A673 (cell line): ENCODE measurements at regions not wholly inside any gene's neighbourhood (a gene's known extent, or its start where the extent isn't known, plus 50 kb on each side); places are given as distances from the start of the nearest gene placed in this dataset.

Experiments used
- BruUV-seq: library from RNA; stranded (reverse); fragments of 400-500 nt; replicated peaks from 2 replicates; lab custom pipeline; 2021; lab: Mats Ljungman, UMichigan
- CTCF ChIA-PET: fragments of 300-600 bp; sonication (Branson Sonifier 250); formaldehyde crosslinking; loops from one replicate; lab custom pipeline; 2022; ENCODE audit warnings: antibody characterized with exemption; lab: Charles Lee
- POLR2A ChIA-PET: fragments of 300-600 bp; sonication (Branson Sonifier 250); formaldehyde crosslinking; loops from one replicate; lab custom pipeline; 2022; ENCODE audit warnings: antibody characterized with exemption; ENCODE audit not compliant: low non-redundant PET; lab: Charles Lee
- DNase-seq: peaks from one replicate; pipeline ENCODE4 v3.0.0-alpha.2; 2015; ENCODE audit warnings: low spot score
- H3K27ac ChIP-seq: fragments of 200-600 bp; sonication (generic); 2 replicates; pipeline ENCODE4 v1.5.1; 2016; ENCODE audit warnings: mixed run types, low read depth, mild to moderate bottlenecking, mixed read lengths, antibody characterized with exemption, low read length; ENCODE audit not compliant: poor library complexity, severe bottlenecking
- H3K27me3 ChIP-seq: fragments of 200-600 bp; sonication (generic); replicated peaks from 2 replicates; pipeline ENCODE4 v1.6.1; 2017; ENCODE audit warnings: mixed run types, low read depth, mild to moderate bottlenecking, mixed read lengths, antibody characterized with exemption, low read length; ENCODE audit not compliant: insufficient read depth, poor library complexity
- H3K36me3 ChIP-seq: fragments of 200-600 bp; sonication (generic); 2 replicates; pipeline ENCODE4 v1.6.1; 2016; ENCODE audit warnings: mixed run types, mild to moderate bottlenecking, mixed read lengths, antibody characterized with exemption, low read length; ENCODE audit not compliant: insufficient read depth, poor library complexity, severe bottlenecking
- H3K4me1 ChIP-seq: fragments of 200-600 bp; sonication (generic); 2 replicates; pipeline ENCODE4 v1.6.1; 2017; ENCODE audit warnings: mixed run types, mild to moderate bottlenecking, mixed read lengths, antibody characterized with exemption, low read length; ENCODE audit not compliant: insufficient read depth, poor library complexity, severe bottlenecking
- H3K4me3 ChIP-seq: fragments of 200-600 bp; sonication (generic); 2 replicates; pipeline ENCODE4 v1.5.1; 2016; ENCODE audit warnings: low read depth, mixed run types, mild to moderate bottlenecking, mixed read lengths, low read length; ENCODE audit not compliant: poor library complexity, severe bottlenecking
- H3K9me3 ChIP-seq: fragments of 200-600 bp; sonication (generic); 2 replicates; pipeline ENCODE4 v1.6.1; 2016; ENCODE audit warnings: mixed run types, low read depth, mild to moderate bottlenecking, mixed read lengths, antibody characterized with exemption, low read length; ENCODE audit not compliant: poor library complexity, severe bottlenecking
- EZH2 ChIP-seq: fragments of 200-600 bp; sonication (generic); IDR thresholded peaks from 2 replicates; pipeline ENCODE4 v1.6.1; 2017; ENCODE audit warnings: borderline replicate concordance, low read depth, mild to moderate bottlenecking, mixed read lengths, antibody characterized with exemption, low read length; ENCODE audit not compliant: poor library complexity, severe bottlenecking
- intact Hi-C: fragments of 100-400 bp; cut with micrococcal nuclease; formaldehyde crosslinking; loops from one replicate; pipeline ENCODE4 v1.10.0; 2022; ENCODE audit not compliant: unreplicated experiment
- TF ChIP-seq, protein P1 (sequence below): fragments of 300-800, 200-600 bp; sonication (generic); conservative IDR thresholded peaks from 2 replicates; pipeline ENCODE4 v1.5.1; 2017; ENCODE audit warnings: low read depth, mild to moderate bottlenecking, antibody characterized with exemption, low read length, moderate library complexity, mixed read lengths

DNA sequence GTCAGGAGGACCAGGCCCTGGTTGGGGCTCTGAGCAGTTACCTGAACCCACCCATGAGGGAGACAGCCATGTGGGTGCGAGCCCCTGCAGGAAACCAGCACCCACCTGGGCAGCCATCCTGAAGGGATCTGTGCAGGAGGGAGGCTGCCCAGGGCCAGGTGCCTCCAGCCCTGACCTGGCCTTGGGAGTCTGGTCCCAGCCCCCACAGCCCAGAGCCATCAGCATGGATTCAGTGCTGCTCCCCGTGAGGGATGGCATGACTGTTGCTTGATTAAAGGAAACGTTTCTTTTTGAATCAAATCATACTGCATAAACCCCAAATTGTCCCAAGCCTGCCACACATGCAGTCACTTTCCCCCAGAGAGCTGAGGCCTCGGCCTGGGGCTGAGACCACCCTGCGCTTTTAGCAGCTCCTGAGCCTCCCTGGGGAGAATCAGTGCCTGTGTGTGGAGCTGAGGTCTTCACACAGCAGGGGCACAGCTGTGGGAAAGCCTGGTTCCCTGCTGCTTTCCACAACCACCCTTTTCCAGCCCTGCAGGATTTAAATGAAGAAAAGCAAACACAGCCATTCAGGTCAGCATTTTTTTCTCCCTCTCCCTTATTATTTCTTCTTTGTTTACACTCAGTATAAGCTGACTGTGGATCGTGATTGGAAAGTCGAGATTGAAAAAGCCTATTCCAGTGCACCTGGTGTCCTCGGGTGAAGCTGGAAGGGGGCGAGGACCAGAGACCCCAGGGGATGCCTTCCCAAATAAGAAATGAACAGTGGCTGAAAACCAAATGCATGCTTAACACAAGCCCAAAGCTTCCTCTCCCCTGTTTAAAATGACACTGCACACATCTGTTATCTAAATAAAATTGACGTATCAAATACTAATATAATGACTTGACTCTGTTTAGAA is 283.9 kb downstream of the SMOC2 start:
- Histone ChIP-seq H3K36me3 (no peaks in the 10 kb centered on the region), H3K4me3 (no peak overlapping the region), H3K9me3 (no peaks in the 10 kb centered on the region), H3K4me1 (no peaks in the 10 kb centered on the region), H3K27ac (no peak overlapping the region), H3K27me3 (no peaks in the 10 kb centered on the region)
- ChIA-PET POLR2A (no interaction called here), CTCF (no interaction called here)
- DNase-seq, result no peak
- no peak for TF ChIP-seq EZH2
- TF ChIP-seq, protein P1, sequence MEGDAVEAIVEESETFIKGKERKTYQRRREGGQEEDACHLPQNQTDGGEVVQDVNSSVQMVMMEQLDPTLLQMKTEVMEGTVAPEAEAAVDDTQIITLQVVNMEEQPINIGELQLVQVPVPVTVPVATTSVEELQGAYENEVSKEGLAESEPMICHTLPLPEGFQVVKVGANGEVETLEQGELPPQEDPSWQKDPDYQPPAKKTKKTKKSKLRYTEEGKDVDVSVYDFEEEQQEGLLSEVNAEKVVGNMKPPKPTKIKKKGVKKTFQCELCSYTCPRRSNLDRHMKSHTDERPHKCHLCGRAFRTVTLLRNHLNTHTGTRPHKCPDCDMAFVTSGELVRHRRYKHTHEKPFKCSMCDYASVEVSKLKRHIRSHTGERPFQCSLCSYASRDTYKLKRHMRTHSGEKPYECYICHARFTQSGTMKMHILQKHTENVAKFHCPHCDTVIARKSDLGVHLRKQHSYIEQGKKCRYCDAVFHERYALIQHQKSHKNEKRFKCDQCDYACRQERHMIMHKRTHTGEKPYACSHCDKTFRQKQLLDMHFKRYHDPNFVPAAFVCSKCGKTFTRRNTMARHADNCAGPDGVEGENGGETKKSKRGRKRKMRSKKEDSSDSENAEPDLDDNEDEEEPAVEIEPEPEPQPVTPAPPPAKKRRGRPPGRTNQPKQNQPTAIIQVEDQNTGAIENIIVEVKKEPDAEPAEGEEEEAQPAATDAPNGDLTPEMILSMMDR, result no peak
- BruUV-seq, result no TSS peak
- intact Hi-C loops, result no loop called here

DNA sequence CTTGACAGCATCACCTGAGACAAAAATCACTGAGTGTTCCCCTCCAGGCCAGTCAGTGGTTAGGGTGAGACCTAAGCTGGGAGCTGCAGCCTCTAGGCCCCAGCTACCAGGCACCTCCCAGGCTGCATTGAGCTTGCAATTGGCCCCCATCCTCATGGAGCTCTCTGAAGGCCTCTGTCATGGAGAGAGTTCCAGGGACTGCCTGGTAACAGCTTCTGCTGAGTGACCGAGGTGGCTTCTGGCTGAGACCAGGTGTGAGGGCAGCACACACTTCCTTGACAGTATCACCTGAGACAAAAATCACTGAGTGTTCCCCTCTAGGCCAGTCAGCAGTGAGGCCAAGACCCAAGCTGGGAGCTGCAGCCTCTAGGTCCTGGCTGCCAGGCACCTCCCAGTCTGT is 283.0 kb downstream of the SMOC2 start:
- H3K4me1 ChIP-seq, result no peaks in the 10 kb centered on the region
- BruUV-seq, result no TSS peak
- CTCF ChIA-PET, result no interaction called here
- POLR2A ChIA-PET, result no interaction called here
- no peak overlapping the region for H3K4me3 ChIP-seq
- no peaks in the 10 kb centered on the region for H3K27me3 ChIP-seq
- no peak overlapping the region for H3K27ac ChIP-seq
- TF ChIP-seq, protein P1, result no peak
- TF ChIP-seq EZH2, result no peak
- H3K36me3 ChIP-seq, result no peaks in the 10 kb centered on the region
- no peak for DNase-seq
- no peaks in the 10 kb centered on the region for H3K9me3 ChIP-seq
- intact Hi-C loops, result no loop called here

DNA sequence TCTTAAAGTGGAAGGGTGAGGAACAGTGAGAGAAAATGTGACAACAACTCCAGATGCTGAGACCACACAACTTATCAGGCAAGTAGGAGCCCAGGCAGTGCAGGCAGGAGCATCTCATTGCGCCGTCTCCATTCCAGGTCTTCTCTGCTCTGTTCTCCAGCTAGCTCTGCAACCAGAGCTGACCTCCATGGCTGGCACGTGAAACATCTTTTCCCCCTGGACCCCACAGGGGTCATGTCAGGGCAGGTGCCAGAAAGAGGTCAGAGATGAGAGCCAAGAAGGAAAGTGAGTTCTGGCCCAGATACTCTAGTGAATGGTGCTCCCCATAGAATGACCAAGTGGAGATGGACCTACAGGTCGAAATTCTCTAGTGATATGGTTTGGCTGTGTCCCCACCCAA is 281.4 kb downstream of the SMOC2 start:
- H3K27me3 ChIP-seq, result no peaks in the 10 kb centered on the region
- no peaks in the 10 kb centered on the region for H3K9me3 ChIP-seq
- no peak overlapping the region for H3K27ac ChIP-seq
- CTCF ChIA-PET, result no interaction called here
- POLR2A ChIA-PET, result no interaction called here
- no peak overlapping the region for H3K4me3 ChIP-seq
- no peaks in the 10 kb centered on the region for H3K36me3 ChIP-seq
- H3K4me1 ChIP-seq, result no peaks in the 10 kb centered on the region
- intact Hi-C loops, result no loop called here
- DNase-seq, result no peak
- TF ChIP-seq, protein P1, result no peak
- no peak for TF ChIP-seq EZH2
- BruUV-seq, result no TSS peak
